ENCODE measurements at regions not wholly inside any gene's neighbourhood (a gene's known extent, or its start where the extent isn't known, plus 50 kb on each side); places are given as distances from the start of the nearest gene placed in this dataset.

DNA sequence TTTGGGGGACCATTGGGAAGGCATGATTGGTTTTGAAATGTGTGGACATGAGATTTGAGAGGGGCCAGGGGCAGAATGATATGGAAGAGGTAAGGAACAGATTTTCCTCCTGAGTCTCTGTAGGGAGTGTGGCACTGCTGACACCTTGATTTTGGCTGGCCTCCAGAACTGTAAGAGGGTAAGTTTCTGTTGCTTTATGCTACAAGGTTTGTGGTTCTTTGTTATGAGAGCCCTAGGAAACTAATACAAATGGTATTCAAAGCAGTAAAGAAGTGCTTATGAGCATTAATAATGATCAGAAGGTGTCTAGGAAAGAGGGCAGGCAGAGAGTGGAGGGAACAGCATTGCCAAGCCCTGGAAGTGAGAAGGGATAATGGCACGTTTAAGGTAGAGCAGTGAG is 574.3 kb upstream of the NXPH2 start:
- TF ChIP-seq, protein P1, sequence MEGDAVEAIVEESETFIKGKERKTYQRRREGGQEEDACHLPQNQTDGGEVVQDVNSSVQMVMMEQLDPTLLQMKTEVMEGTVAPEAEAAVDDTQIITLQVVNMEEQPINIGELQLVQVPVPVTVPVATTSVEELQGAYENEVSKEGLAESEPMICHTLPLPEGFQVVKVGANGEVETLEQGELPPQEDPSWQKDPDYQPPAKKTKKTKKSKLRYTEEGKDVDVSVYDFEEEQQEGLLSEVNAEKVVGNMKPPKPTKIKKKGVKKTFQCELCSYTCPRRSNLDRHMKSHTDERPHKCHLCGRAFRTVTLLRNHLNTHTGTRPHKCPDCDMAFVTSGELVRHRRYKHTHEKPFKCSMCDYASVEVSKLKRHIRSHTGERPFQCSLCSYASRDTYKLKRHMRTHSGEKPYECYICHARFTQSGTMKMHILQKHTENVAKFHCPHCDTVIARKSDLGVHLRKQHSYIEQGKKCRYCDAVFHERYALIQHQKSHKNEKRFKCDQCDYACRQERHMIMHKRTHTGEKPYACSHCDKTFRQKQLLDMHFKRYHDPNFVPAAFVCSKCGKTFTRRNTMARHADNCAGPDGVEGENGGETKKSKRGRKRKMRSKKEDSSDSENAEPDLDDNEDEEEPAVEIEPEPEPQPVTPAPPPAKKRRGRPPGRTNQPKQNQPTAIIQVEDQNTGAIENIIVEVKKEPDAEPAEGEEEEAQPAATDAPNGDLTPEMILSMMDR (IDR thresholded peaks at IDR 0.05): no peak
- no peak for TF ChIP-seq POLR2A (IDR thresholded peaks at IDR 0.05)

All from testis (tissue), 2 donors.